ENCODE measurements at regions not wholly inside any gene's neighbourhood (a gene's known extent, or its start where the extent isn't known, plus 50 kb on each side); places are given as distances from the start of the nearest gene placed in this dataset.

DNA sequence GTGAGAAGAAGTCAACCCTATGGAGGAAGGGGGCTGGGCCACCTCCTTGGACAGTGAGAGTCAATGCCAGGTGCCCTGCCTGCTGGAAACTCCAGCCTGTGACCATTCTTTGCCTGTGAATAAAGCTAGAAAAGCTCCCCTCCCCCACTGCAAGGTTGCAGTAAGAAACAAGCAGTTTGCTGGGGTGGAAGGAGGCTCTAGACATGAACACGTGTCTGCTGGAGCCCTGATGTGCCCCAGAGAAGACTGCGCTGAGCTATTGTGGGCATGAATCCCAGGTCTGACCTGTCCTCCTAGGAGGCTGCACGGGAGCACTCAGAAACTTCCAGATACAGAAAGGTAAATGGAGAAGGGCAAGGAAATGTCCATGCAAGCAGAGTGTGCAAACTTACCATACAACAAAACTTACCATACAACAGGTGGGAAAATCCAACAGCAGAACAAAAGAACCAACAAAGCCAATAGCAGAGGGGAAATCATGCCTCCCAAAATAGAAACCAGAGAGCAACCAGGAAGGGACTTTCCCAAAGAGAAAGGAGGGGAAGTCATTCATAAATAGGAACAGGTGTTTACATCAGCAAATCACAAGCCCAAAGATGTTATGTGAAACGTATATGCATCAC, 278.7 kb downstream of the BCL2 start:
- H3K56ac ChIP-seq (ENCODE audit: extremely low read depth, insufficient read depth, low read length), result no peak overlapping the region
- no peak overlapping the region for H2BK20ac ChIP-seq (ENCODE audit: low read depth, low read length)
- ChIA-PET CTCF (no interaction called here), POLR2A (ENCODE audit: unreplicated experiment) (no interaction called here)
- intact Hi-C loops (cut with micrococcal nuclease) (no loop called here), dilution Hi-C loops (cut with HindIII; ENCODE audit: low sequenced_read_pairs, unreplicated experiment) (no loop called here), in situ Hi-C loops (cut with MboI; ENCODE audit: low sequenced_read_pairs) (no loop called here)
- no peak overlapping the region for H3K4me3 ChIP-seq (ENCODE audit: insufficient read depth, low read depth, low read length)
- no peak overlapping the region for H3K14ac ChIP-seq (replicated peaks; ENCODE audit: low read depth, low read length)
- no peak overlapping the region for H2BK5ac ChIP-seq (ENCODE audit: low read depth, low read length, poor library complexity, severe bottlenecking)
- no peaks in the 10 kb centered on the region for H3K79me1 ChIP-seq (ENCODE audit: low read depth in 1 of 2, low read length in 2 of 2)
- no peak overlapping the region for H2AK9ac ChIP-seq (replicated peaks; ENCODE audit: low read depth, low read length, poor library complexity)
- TF ChIP-seq, protein P1, sequence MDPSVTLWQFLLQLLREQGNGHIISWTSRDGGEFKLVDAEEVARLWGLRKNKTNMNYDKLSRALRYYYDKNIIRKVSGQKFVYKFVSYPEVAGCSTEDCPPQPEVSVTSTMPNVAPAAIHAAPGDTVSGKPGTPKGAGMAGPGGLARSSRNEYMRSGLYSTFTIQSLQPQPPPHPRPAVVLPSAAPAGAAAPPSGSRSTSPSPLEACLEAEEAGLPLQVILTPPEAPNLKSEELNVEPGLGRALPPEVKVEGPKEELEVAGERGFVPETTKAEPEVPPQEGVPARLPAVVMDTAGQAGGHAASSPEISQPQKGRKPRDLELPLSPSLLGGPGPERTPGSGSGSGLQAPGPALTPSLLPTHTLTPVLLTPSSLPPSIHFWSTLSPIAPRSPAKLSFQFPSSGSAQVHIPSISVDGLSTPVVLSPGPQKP (IDR thresholded peaks at IDR 0.05; ENCODE audit: borderline replicate concordance, low read depth, low read length), result no peak
- no peak for TF ChIP-seq SMC3 (IDR thresholded peaks at IDR 0.05; ENCODE audit: low read depth, low read length)
- TF ChIP-seq RFX5 (IDR thresholded peaks at IDR 0.05; ENCODE audit: low read depth, low read length), result no peak
- no peak for TF ChIP-seq CEBPB (IDR thresholded peaks at IDR 0.05; ENCODE audit: low read depth, low read length)
- TF ChIP-seq FOS (IDR thresholded peaks at IDR 0.05; ENCODE audit: low read depth, low read length), result no peak
- TF ChIP-seq, protein P2, sequence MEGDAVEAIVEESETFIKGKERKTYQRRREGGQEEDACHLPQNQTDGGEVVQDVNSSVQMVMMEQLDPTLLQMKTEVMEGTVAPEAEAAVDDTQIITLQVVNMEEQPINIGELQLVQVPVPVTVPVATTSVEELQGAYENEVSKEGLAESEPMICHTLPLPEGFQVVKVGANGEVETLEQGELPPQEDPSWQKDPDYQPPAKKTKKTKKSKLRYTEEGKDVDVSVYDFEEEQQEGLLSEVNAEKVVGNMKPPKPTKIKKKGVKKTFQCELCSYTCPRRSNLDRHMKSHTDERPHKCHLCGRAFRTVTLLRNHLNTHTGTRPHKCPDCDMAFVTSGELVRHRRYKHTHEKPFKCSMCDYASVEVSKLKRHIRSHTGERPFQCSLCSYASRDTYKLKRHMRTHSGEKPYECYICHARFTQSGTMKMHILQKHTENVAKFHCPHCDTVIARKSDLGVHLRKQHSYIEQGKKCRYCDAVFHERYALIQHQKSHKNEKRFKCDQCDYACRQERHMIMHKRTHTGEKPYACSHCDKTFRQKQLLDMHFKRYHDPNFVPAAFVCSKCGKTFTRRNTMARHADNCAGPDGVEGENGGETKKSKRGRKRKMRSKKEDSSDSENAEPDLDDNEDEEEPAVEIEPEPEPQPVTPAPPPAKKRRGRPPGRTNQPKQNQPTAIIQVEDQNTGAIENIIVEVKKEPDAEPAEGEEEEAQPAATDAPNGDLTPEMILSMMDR (conservative IDR thresholded peaks at IDR 0.05; ENCODE audit: low read depth, low read length), result no peak
- no peak for TF ChIP-seq MAFK (IDR thresholded peaks at IDR 0.05; ENCODE audit: low read depth, low read length)
- no peak for TF ChIP-seq MAZ (IDR thresholded peaks at IDR 0.05; ENCODE audit: borderline replicate concordance, low read depth, low read length)
- TF ChIP-seq, protein P3, sequence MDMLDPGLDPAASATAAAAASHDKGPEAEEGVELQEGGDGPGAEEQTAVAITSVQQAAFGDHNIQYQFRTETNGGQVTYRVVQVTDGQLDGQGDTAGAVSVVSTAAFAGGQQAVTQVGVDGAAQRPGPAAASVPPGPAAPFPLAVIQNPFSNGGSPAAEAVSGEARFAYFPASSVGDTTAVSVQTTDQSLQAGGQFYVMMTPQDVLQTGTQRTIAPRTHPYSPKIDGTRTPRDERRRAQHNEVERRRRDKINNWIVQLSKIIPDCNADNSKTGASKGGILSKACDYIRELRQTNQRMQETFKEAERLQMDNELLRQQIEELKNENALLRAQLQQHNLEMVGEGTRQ (IDR thresholded peaks at IDR 0.05; ENCODE audit: low read depth, low read length), result no peak
- H3K9ac ChIP-seq (ENCODE audit: low read depth, low read length), result no peak overlapping the region
- no peak overlapping the region for H2AK5ac ChIP-seq (ENCODE audit: low read depth, low read length)
- no peak overlapping the region for H4K5ac ChIP-seq (ENCODE audit: low read depth, low read length)
- H3K23ac ChIP-seq (ENCODE audit: low read depth, low read length), result no peak overlapping the region
- H3K9me1 ChIP-seq (ENCODE audit: insufficient read depth, low read length), result no peaks in the 10 kb centered on the region
- no peak overlapping the region for H2BK120ac ChIP-seq (ENCODE audit: low read depth, low read length)
- no peak overlapping the region for H3K4me2 ChIP-seq (ENCODE audit: low read depth, low read length)
- H3K36me3 ChIP-seq (ENCODE audit: control insufficient read depth, insufficient read depth, low read length), result no peaks in the 10 kb centered on the region
- no TSS peak for BruUV-seq (replicated peaks)
- H3K27ac ChIP-seq (ENCODE audit: insufficient read depth, low read length), result no peak overlapping the region
- H3K4me1 ChIP-seq (ENCODE audit: control insufficient read depth, insufficient read depth, low read length), result no peaks in the 10 kb centered on the region
- H4K8ac ChIP-seq (ENCODE audit: low read depth in 2 of 2, low read length in 2 of 2), result no peak overlapping the region
- no peaks in the 10 kb centered on the region for H3K9me3 ChIP-seq (ENCODE audit: control insufficient read depth, insufficient read depth, low read length)
- no peaks in the 10 kb centered on the region for H3K27me3 ChIP-seq (ENCODE audit: control insufficient read depth, insufficient read depth, low read length)
- DNase-seq (no peak), ATAC-seq (ENCODE audit: low read depth) (no peak)
- no CpG with 5 or more reads among the region's 4 CpGs for WGBS, 2 experiments (ENCODE audit: extremely low coverage in 2 of 2, insufficient read length in 1 of 2)
- no peak overlapping the region for H3K4ac ChIP-seq (ENCODE audit: low read depth, low read length)
- H4K91ac ChIP-seq (ENCODE audit: insufficient read depth, low read depth, low read length), result no peak overlapping the region
- no peak overlapping the region for H2BK15ac ChIP-seq (ENCODE audit: low read depth, low read length)
- no peak overlapping the region for H3K18ac ChIP-seq (ENCODE audit: low read depth, low read length)
- no peak overlapping the region for H2AFZ ChIP-seq (replicated peaks; ENCODE audit: low read length, poor library complexity)
- no peaks in the 10 kb centered on the region for H4K20me1 ChIP-seq (ENCODE audit: insufficient read depth, low read length)
